Neural progenitor cell (in vitro differentiated cells): ENCODE measurements at regions not wholly inside any gene's neighbourhood (a gene's known extent, or its start where the extent isn't known, plus 50 kb on each side); places are given as distances from the start of the nearest gene placed in this dataset.

Experiments used
- DNase-seq: peaks from one replicate; pipeline ENCODE4 v3.0.0-alpha.2; 2016; ENCODE audit warnings: low spot score
- H2AFZ ChIP-seq: fragments of 200-600 bp; sonication (generic); replicated peaks from 2 replicates; pipeline ENCODE4 v1.6.1; 2016; ENCODE audit warnings: antibody characterized with exemption
- H3F3A ChIP-seq: fragments of 200-600 bp; sonication (generic); 2 replicates; pipeline ENCODE4 v1.6.1; 2016; ENCODE audit warnings: antibody characterized with exemption, low read depth
- H3K27ac ChIP-seq: fragments of 200-600 bp; sonication (generic); 2 replicates; pipeline ENCODE4 v1.5.1; 2016; ENCODE audit warnings: mild to moderate bottlenecking
- H3K27me3 ChIP-seq: fragments of 200-600 bp; sonication (generic); 2 replicates; pipeline ENCODE4 v1.6.1; 2016; ENCODE audit warnings: mild to moderate bottlenecking, moderate library complexity
- H3K36me3 ChIP-seq: fragments of 200-600 bp; sonication (generic); 2 replicates; pipeline ENCODE4 v1.5.1; 2016
- H3K4me1 ChIP-seq: fragments of 200-600 bp; sonication (generic); 2 replicates; pipeline ENCODE4 v1.6.1; 2016; ENCODE audit warnings: mixed run types
- H3K4me2 ChIP-seq: fragments of 200-600 bp; sonication (generic); 2 replicates; pipeline ENCODE4 v1.6.1; 2016
- H3K4me3 ChIP-seq: fragments of 200-600 bp; sonication (generic); 2 replicates; pipeline ENCODE4 v1.5.1; 2016
- H3K79me2 ChIP-seq: fragments of 200-600 bp; sonication (generic); 2 replicates; pipeline ENCODE4 v1.6.1; 2016; ENCODE audit warnings: low read depth
- H3K9ac ChIP-seq: fragments of 200-600 bp; sonication (generic); 2 replicates; pipeline ENCODE4 v1.6.1; 2016
- H3K9me3 ChIP-seq: fragments of 200-600 bp; sonication (generic); 2 replicates; pipeline ENCODE4 v1.5.1; 2016; ENCODE audit warnings: low read depth
- H4K20me1 ChIP-seq: fragments of 200-600 bp; sonication (generic); 2 replicates; pipeline ENCODE4 v1.6.1; 2016; ENCODE audit warnings: low read depth
- H3K27ac Mint-ChIP-seq: 3 replicates; pipeline ENCODE4 v1.8.0; 2021; ENCODE audit warnings: mixed read lengths
- H3K27me3 Mint-ChIP-seq: 2 replicates; pipeline ENCODE4 v1.8.0; 2022; ENCODE audit warnings: low read depth, mild to moderate bottlenecking, inconsistent platforms, moderate library complexity, mixed read lengths; ENCODE audit not compliant: insufficient read depth
- H3K36me3 Mint-ChIP-seq: 3 replicates; pipeline ENCODE4 v1.8.0; 2021; ENCODE audit warnings: mixed read lengths
- H3K4me1 Mint-ChIP-seq: 3 replicates; pipeline ENCODE4 v1.8.0; 2021; ENCODE audit warnings: mixed read lengths
- H3K4me3 Mint-ChIP-seq: 3 replicates; pipeline ENCODE4 v1.8.0; 2021; ENCODE audit warnings: mild to moderate bottlenecking, moderate library complexity, mixed read lengths
- H3K9me3 Mint-ChIP-seq: 3 replicates; pipeline ENCODE4 v1.8.0; 2020; ENCODE audit warnings: mixed read lengths
- CTCF ChIP-seq: fragments of 200-600 bp; sonication (generic); IDR thresholded peaks from 2 replicates; pipeline ENCODE4 v1.5.1; 2017; ENCODE audit warnings: antibody characterized with exemption, mild to moderate bottlenecking
- EZH2 ChIP-seq: fragments of 200-600 bp; sonication (generic); IDR thresholded peaks from 2 replicates; pipeline ENCODE4 v1.6.1; 2017; ENCODE audit warnings: antibody characterized with exemption, mild to moderate bottlenecking, moderate library complexity
- EZH2phosphoT487 ChIP-seq: fragments of 200-600 bp; sonication (generic); IDR thresholded peaks from 2 replicates; pipeline ENCODE4 v1.6.1; 2017; ENCODE audit warnings: antibody characterized with exemption

- no peaks in the 10 kb centered on the region for H3K27me3 Mint-ChIP-seq
- no peak for DNase-seq
- no peaks in the 10 kb centered on the region for H3F3A ChIP-seq
- H3K9me3 ChIP-seq, result peaks cover 3% of the 10 kb centered on the region
- TF ChIP-seq EZH2, result no peak
- TF ChIP-seq EZH2phosphoT487, result no peak
- no peak for TF ChIP-seq CTCF
- H3K36me3 ChIP-seq, result no peaks in the 10 kb centered on the region
- no peak overlapping the region for H2AFZ ChIP-seq
- H4K20me1 ChIP-seq, result no peaks in the 10 kb centered on the region
- H3K27me3 ChIP-seq, result no peaks in the 10 kb centered on the region
- no peak overlapping the region for H3K27ac ChIP-seq
- no peaks in the 10 kb centered on the region for H3K79me2 ChIP-seq
- peaks cover 3% of the 10 kb centered on the region for H3K4me1 Mint-ChIP-seq
- H3K4me2 ChIP-seq, result no peak overlapping the region
- H3K9ac ChIP-seq, result no peak overlapping the region
- H3K4me3 Mint-ChIP-seq, result no peak overlapping the region
- H3K4me1 ChIP-seq, result no peaks in the 10 kb centered on the region
- peaks cover 3% of the 10 kb centered on the region for H3K36me3 Mint-ChIP-seq
- H3K4me3 ChIP-seq, result no peak overlapping the region
- H3K27ac Mint-ChIP-seq, result no peak overlapping the region
- H3K9me3 Mint-ChIP-seq, result peaks cover 13% of the 10 kb centered on the region
These were observed 1049.6 kb downstream of the TRHDE start for GRCh38 chr12:73321776-73322175.

GRCh38 chr12:73330584-73331351, 1058.6 kb downstream of the TRHDE start:
- no peak overlapping the region for H3K27ac ChIP-seq
- H3K4me2 ChIP-seq, result no peak overlapping the region
- no peaks in the 10 kb centered on the region for H3F3A ChIP-seq
- Mint-ChIP-seq H3K27me3 (no peaks in the 10 kb centered on the region), H3K27ac (no peak overlapping the region), H3K36me3 (no peaks in the 10 kb centered on the region), H3K4me3 (no peak overlapping the region), H3K9me3 (no peaks in the 10 kb centered on the region), H3K4me1 (no peaks in the 10 kb centered on the region)
- H3K4me1 ChIP-seq, result no peaks in the 10 kb centered on the region
- H2AFZ ChIP-seq, result no peak overlapping the region
- no peak overlapping the region for H3K4me3 ChIP-seq
- no peaks in the 10 kb centered on the region for H3K27me3 ChIP-seq
- H3K79me2 ChIP-seq, result no peaks in the 10 kb centered on the region
- DNase-seq, result no peak
- no peak overlapping the region for H3K9ac ChIP-seq
- H3K9me3 ChIP-seq, result no peaks in the 10 kb centered on the region
- no peaks in the 10 kb centered on the region for H3K36me3 ChIP-seq
- H4K20me1 ChIP-seq, result no peaks in the 10 kb centered on the region
- TF ChIP-seq EZH2phosphoT487, result no peak
- TF ChIP-seq CTCF, result no peak
- no peak for TF ChIP-seq EZH2

- Histone ChIP-seq H3K9me3 (no peaks in the 10 kb centered on the region), H3K27ac (no peak overlapping the region), H2AFZ (no peak overlapping the region), H3K36me3 (no peaks in the 10 kb centered on the region), H3K4me2 (no peak overlapping the region), H3K4me3 (no peak overlapping the region), H3K79me2 (no peaks in the 10 kb centered on the region), H3K27me3 (no peaks in the 10 kb centered on the region), H4K20me1 (no peaks in the 10 kb centered on the region), H3F3A (no peaks in the 10 kb centered on the region), H3K9ac (no peak overlapping the region), H3K4me1 (no peaks in the 10 kb centered on the region)
- H3K27me3 Mint-ChIP-seq, result no peaks in the 10 kb centered on the region
- H3K4me3 Mint-ChIP-seq, result no peak overlapping the region
- H3K36me3 Mint-ChIP-seq, result no peaks in the 10 kb centered on the region
- H3K9me3 Mint-ChIP-seq, result no peaks in the 10 kb centered on the region
- TF ChIP-seq EZH2 (no peak), CTCF (no peak), EZH2phosphoT487 (no peak)
- peaks cover 3% of the 10 kb centered on the region for H3K4me1 Mint-ChIP-seq
- no peak for DNase-seq
- H3K27ac Mint-ChIP-seq, result no peak overlapping the region
These were observed 1069.5 kb downstream of the TRHDE start for GRCh38 chr12:73341559-73342247.
